Activated CD8-positive, alpha-beta T cell treated with anti-CD3 and anti-CD28 coated beads for 36 hours (primary cell): ENCODE measurements at regions not wholly inside any gene's neighbourhood (a gene's known extent, or its start where the extent isn't known, plus 50 kb on each side); places are given as distances from the start of the nearest gene placed in this dataset.

Source experiments
- ATAC-seq: fragments of 200-7000 bp; cut with Tn5 transposase; one replicate; pipeline ENCODE4 v1.10.0; 2021; ENCODE audit warnings: mild to moderate bottlenecking, moderate library complexity
- CTCF ChIA-PET: fragments of 350-600 bp; sonication (Branson Sonifier 250); formaldehyde crosslinking; loops from one replicate; lab custom pipeline; 2021; ENCODE audit warnings: antibody characterized with exemption; lab: Charles Lee
- POLR2A ChIA-PET: fragments of 350-600 bp; sonication (Branson Sonifier 250); formaldehyde crosslinking; loops from one replicate; lab custom pipeline; 2021; ENCODE audit warnings: antibody characterized with exemption; lab: Charles Lee
- DNase-seq: peaks from one replicate; pipeline ENCODE4 v3.0.0-alpha.2; 2020
- H3K27ac Mint-ChIP-seq: one replicate; pipeline ENCODE4 v1.8.0; 2021; ENCODE audit warnings: mild to moderate bottlenecking, mixed read lengths
- H3K27me3 Mint-ChIP-seq: one replicate; pipeline ENCODE4 v1.8.0; 2021; ENCODE audit warnings: mixed read lengths
- H3K36me3 Mint-ChIP-seq: one replicate; pipeline ENCODE4 v1.8.0; 2021; ENCODE audit warnings: low read depth, mixed read lengths
- H3K4me1 Mint-ChIP-seq: one replicate; pipeline ENCODE4 v1.8.0; 2021; ENCODE audit warnings: low read depth, mixed read lengths
- H3K4me3 Mint-ChIP-seq: one replicate; pipeline ENCODE4 v1.8.0; 2021; ENCODE audit warnings: mild to moderate bottlenecking, moderate library complexity, mixed read lengths
- H3K9me3 Mint-ChIP-seq: one replicate; pipeline ENCODE4 v1.8.0; 2021; ENCODE audit warnings: mixed read lengths
- CTCF ChIP-seq: fragments of 200-600 bp; IDR thresholded peaks from one replicate; pipeline ENCODE4 v1.8.0; 2022; ENCODE audit warnings: antibody characterized with exemption, mild to moderate bottlenecking
- intact Hi-C: fragments of 100-400 bp; cut with micrococcal nuclease; formaldehyde crosslinking; loops from one replicate; pipeline ENCODE4 v1.10.0; 2022

DNA sequence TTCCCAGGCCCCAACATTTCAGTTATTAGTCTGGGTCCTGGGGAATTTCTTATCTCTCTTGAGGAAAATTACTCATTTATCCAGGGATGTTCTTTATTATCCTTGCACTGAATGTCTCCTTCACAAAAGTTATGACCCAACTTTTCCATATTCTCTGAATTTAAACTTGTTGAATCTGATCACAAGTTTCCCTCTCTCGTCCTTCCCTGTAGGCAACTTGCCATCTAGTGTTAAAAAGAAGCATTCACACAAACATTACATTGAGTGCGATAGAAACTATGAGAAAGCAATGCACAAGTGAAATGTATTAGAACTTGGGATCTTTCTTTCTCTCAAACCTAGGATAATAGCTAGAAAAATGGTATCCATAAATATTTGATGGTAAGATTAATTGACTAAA, 608.4 kb downstream of the FSCB start:
- Mint-ChIP-seq H3K27ac (no peak overlapping the region), H3K4me3 (no peak overlapping the region), H3K27me3 (no peaks in the 10 kb centered on the region), H3K36me3 (no peaks in the 10 kb centered on the region), H3K4me1 (no peaks in the 10 kb centered on the region), H3K9me3 (peaks cover 4% of the 10 kb centered on the region)
- TF ChIP-seq CTCF: no peak
- ChIA-PET CTCF (no interaction called here), POLR2A (no interaction called here)
- intact Hi-C loops: no loop called here
- no peak for ATAC-seq
- no peak for DNase-seq

- POLR2A ChIA-PET: no interaction called here
These were observed 611.0 kb downstream of the FSCB start for GRCh38 chr14:43896044-43896443.

DNA sequence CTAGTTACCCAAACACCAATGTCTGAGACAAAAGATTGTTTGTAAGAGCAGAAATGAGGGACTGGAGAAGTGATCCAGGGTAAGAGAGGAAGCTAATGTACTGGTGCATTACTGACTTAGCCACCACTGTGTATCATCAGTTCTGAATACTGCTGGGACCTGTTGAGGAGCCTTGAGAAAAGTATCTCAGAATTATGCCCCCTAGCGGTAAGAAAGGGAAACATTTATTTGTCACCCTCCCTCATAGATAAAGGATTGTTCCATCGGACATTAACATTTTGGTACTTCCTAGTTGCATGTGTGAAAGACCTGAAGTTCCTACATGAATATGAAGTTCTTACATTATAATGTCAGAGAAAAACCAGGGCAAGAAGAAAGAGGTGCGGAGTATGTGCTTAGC, 612.5 kb downstream of the FSCB start:
- no peak overlapping the region for H3K4me3 Mint-ChIP-seq

More at GRCh38 chr14:43896044-43896443, 611.0 kb downstream of the FSCB start:
- Mint-ChIP-seq H3K27ac (no peak overlapping the region), H3K27me3 (no peaks in the 10 kb centered on the region), H3K36me3 (no peaks in the 10 kb centered on the region), H3K9me3 (peaks cover 1% of the 10 kb centered on the region), H3K4me1 (no peaks in the 10 kb centered on the region), H3K4me3 (no peak overlapping the region)
- DNase-seq (no peak), ATAC-seq (no peak)
- TF ChIP-seq CTCF: no peak
- CTCF ChIA-PET: no interaction called here
- intact Hi-C loops: no loop called here

GRCh38 chr14:43887523-43887922, 619.6 kb downstream of the FSCB start:
- H3K4me3 Mint-ChIP-seq: no peak overlapping the region
- H3K27ac Mint-ChIP-seq: no peak overlapping the region
- no peaks in the 10 kb centered on the region for H3K27me3 Mint-ChIP-seq
- DNase-seq: no peak
- ChIA-PET POLR2A (no interaction called here), CTCF (no interaction called here)
- no peak for ATAC-seq
- no peaks in the 10 kb centered on the region for H3K36me3 Mint-ChIP-seq
- intact Hi-C loops: no loop called here
- H3K9me3 Mint-ChIP-seq: peaks cover 4% of the 10 kb centered on the region
- H3K4me1 Mint-ChIP-seq: no peaks in the 10 kb centered on the region
- TF ChIP-seq CTCF: no peak

More for the DNA sequence above, 612.5 kb downstream of the FSCB start:
- no peak overlapping the region for H3K27ac Mint-ChIP-seq
- no peak for ATAC-seq
- H3K4me1 Mint-ChIP-seq: no peaks in the 10 kb centered on the region
- DNase-seq: no peak
- H3K36me3 Mint-ChIP-seq: no peaks in the 10 kb centered on the region
- TF ChIP-seq CTCF: peak; percentile 58
- intact Hi-C loops: no loop called here
- H3K9me3 Mint-ChIP-seq: no peaks in the 10 kb centered on the region
- ChIA-PET CTCF (interaction anchor here (0.7 kb wide), 1 partner anchor 11 kb away, joined by 3 read pairs; no protein-coding TSS in a partner anchor), POLR2A (no interaction called here)
- no peaks in the 10 kb centered on the region for H3K27me3 Mint-ChIP-seq

DNA sequence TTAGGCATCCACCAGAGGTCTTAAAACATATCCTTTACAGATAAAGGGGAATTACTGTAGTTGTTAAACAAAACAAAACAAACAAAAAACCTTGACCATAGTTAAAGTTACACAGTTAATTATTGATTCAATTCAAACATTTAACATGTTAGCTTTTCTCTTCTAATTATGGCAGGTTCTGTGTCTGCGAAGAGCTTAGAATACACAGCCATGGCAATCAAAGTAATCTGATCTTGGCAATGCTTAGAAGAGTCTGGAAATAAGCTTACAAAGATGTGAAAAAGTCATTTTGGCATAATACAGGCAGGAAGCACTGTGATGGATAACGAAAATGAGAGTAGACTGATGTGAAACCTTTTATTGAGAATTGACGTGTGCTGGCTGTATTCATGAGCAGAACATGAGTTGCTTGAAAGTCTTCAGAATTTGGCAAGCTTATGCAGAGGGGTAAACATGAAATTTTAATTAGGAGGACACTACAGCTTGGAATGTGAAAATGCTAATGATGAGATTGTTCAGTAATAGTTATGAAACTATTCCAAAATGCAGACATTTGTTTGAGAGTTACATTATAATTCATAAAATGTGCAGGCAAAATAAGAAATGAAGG, 629.6 kb downstream of the FSCB start:
- intact Hi-C loops: no loop called here
- H3K4me3 Mint-ChIP-seq: no peak overlapping the region
- ChIA-PET CTCF (no interaction called here), POLR2A (no interaction called here)
- H3K27me3 Mint-ChIP-seq: no peaks in the 10 kb centered on the region
- no peaks in the 10 kb centered on the region for H3K36me3 Mint-ChIP-seq
- no peaks in the 10 kb centered on the region for H3K9me3 Mint-ChIP-seq
- H3K27ac Mint-ChIP-seq: no peak overlapping the region
- DNase-seq: no peak
- no peak for ATAC-seq
- no peaks in the 10 kb centered on the region for H3K4me1 Mint-ChIP-seq
- no peak for TF ChIP-seq CTCF
